ENCODE measurements at regions not wholly inside any gene's neighbourhood (a gene's known extent, or its start where the extent isn't known, plus 50 kb on each side); places are given as distances from the start of the nearest gene placed in this dataset.

- TF ChIP-seq CTCF (IDR thresholded peaks at IDR 0.05; ENCODE audit: insufficient read depth, low read depth, low read length): no peak
- peak; percentile 25 for DNase-seq (ENCODE audit: low read depth)
- no peak overlapping the region for H3K4me3 ChIP-seq (ENCODE audit: low read depth, low read length)
Measured at GRCh38 chr7:84532196-84532595, 337.6 kb upstream of the SEMA3A start.

- no peak for TF ChIP-seq CTCF (IDR thresholded peaks at IDR 0.05; ENCODE audit: insufficient read depth, low read depth, low read length)
- no peak overlapping the region for H3K4me3 ChIP-seq (ENCODE audit: low read depth, low read length)
- peak; percentile 91 for DNase-seq (ENCODE audit: low read depth)
Measured at GRCh38 chr7:84529480-84530205, 335.1 kb upstream of the SEMA3A start.

GRCh38 chr7:84528756-84529479, 334.3 kb upstream of the SEMA3A start:
- DNase-seq (ENCODE audit: low read depth): no peak
- no peak overlapping the region for H3K4me3 ChIP-seq (ENCODE audit: low read depth, low read length)
- no peak for TF ChIP-seq CTCF (IDR thresholded peaks at IDR 0.05; ENCODE audit: insufficient read depth, low read depth, low read length)

- peak; percentile 80 for DNase-seq (ENCODE audit: low read depth)
- TF ChIP-seq CTCF (IDR thresholded peaks at IDR 0.05; ENCODE audit: insufficient read depth, low read depth, low read length): no peak
- no peak overlapping the region for H3K4me3 ChIP-seq (ENCODE audit: low read depth, low read length)
Measured at GRCh38 chr7:84524714-84525694, 330.4 kb upstream of the SEMA3A start.

GRCh38 chr7:84513061-84513460, 318.5 kb upstream of the SEMA3A start:
- no peak for DNase-seq (ENCODE audit: low read depth)
- no peak overlapping the region for H3K4me3 ChIP-seq (ENCODE audit: low read depth, low read length)
- no peak for TF ChIP-seq CTCF (IDR thresholded peaks at IDR 0.05; ENCODE audit: insufficient read depth, low read depth, low read length)

GRCh38 chr7:84512055-84512454, 317.5 kb upstream of the SEMA3A start:
- H3K4me3 ChIP-seq (ENCODE audit: low read depth, low read length): no peak overlapping the region
- DNase-seq (ENCODE audit: low read depth): no peak
- no peak for TF ChIP-seq CTCF (IDR thresholded peaks at IDR 0.05; ENCODE audit: insufficient read depth, low read depth, low read length)

Measured in fibroblast of villous mesenchyme (primary cell).